Gastrocnemius medialis (tissue), 4 donors: ENCODE measurements at regions not wholly inside any gene's neighbourhood (a gene's known extent, or its start where the extent isn't known, plus 50 kb on each side); places are given as distances from the start of the nearest gene placed in this dataset.

Source experiments
- CTCF ChIP-seq, 5 experiments: fragments of 450-650 bp in 3 of 5; fragments of 200-600 bp in 2 of 5; sonication (generic) in 2 of 5; IDR thresholded peaks in 4 of 5; conservative IDR thresholded peaks in 1 of 5; 1 replicate in 4 of 5; 2 replicates in 1 of 5; pipeline ENCODE4 v1.5.1; 2016 to 2019; ENCODE audit warnings: antibody characterized with exemption in 5 of 5, mild to moderate bottlenecking in 3 of 5, moderate library complexity in 3 of 5
- POLR2A ChIP-seq, 2 donors: fragments of 450-650 bp; IDR thresholded peaks; one replicate each; pipeline ENCODE4 v1.6.1; 2017; ENCODE audit warnings: antibody characterized with exemption in 2 of 2, mild to moderate bottlenecking in 2 of 2, moderate library complexity in 2 of 2

GRCh38 chr3:95228416-95228815, 1165.6 kb downstream of the NSUN3 start:
- TF ChIP-seq POLR2A (IDR thresholded peaks at IDR 0.05) (no peak), CTCF (IDR thresholded peaks at IDR 0.05 in 4 of 5, conservative IDR thresholded peaks at IDR 0.05 in 1 of 5) (no peak)
